ENCODE measurements at regions not wholly inside any gene's neighbourhood (a gene's known extent, or its start where the extent isn't known, plus 50 kb on each side); places are given as distances from the start of the nearest gene placed in this dataset.

DNA sequence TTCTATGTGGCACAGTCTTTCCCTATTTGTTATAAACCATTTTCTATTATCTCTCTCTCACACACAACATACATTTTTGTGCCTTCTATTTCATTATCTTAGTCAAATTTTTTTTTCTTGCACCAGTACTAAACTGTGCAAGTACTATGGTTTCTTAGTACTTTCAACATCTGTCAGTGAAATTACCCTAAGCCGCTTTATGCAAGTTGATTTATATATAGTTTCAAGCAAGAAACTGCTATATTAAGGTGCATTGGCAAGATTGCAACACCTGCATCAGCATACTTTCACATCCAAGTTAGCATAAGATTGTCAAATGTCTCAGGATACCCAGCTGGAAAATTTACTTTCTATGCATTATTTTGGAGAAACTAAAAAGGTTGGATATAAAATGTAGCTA, 180.2 kb upstream of the FSTL5 start:
- intact Hi-C loops (cut with DNase I), result no loop called here
- no peak for DNase-seq (ENCODE audit: low spot score)

DNA sequence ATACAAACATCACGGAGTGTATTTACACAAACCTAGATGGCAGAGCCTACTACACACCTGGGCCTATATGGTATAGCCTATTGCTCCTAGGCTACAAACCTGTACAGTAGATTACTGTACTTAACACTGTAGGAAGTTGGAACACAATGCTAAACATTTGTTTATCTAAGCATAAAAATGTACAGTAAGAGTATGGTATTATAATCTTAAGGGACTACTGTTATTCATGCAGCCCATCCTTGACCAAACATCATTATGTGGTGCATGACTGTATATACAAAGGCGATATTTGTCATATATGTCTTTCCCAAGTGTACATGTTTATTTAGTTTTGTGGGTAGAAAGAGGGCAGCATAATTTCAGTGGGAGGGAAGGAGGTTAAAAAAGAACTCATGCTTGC, 177.7 kb upstream of the FSTL5 start:
- no peak for DNase-seq (ENCODE audit: low spot score)
- intact Hi-C loops (cut with DNase I), result no loop called here

- intact Hi-C loops (cut with DNase I), result no loop called here
- DNase-seq (ENCODE audit: low spot score), result no peak
These were observed 160.1 kb upstream of the FSTL5 start for GRCh38 chr4:162323919-162324318.

DNA sequence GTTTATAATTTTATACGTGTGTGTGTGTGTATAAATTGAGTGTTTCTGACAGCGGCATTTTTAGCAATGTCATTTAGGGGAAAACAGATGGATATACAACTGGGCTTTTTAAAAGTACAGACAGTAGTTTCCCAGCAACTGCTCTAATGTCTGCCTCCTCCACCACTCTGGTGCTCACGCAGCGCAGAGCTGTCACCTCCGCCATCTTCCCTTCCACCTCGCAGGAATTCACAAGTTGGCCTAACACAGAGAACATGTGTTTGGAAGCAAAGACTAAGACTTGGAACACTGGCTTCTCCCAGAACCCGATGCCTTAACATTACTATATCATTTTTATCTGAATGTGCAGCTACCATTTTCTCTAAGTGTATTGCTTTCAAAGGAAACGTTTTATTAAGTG, 158.3 kb upstream of the FSTL5 start:
- intact Hi-C loops (cut with DNase I), result no loop called here
- no peak for DNase-seq (ENCODE audit: low spot score)

GRCh38 chr4:162285753-162286152, 122.0 kb upstream of the FSTL5 start:
- intact Hi-C loops (cut with DNase I), result no loop called here
- no peak for DNase-seq (ENCODE audit: low spot score)

- intact Hi-C loops (cut with DNase I), result no loop called here
- no peak for DNase-seq (ENCODE audit: low spot score)
These were observed 118.9 kb upstream of the FSTL5 start for GRCh38 chr4:162282684-162283083.

DNA sequence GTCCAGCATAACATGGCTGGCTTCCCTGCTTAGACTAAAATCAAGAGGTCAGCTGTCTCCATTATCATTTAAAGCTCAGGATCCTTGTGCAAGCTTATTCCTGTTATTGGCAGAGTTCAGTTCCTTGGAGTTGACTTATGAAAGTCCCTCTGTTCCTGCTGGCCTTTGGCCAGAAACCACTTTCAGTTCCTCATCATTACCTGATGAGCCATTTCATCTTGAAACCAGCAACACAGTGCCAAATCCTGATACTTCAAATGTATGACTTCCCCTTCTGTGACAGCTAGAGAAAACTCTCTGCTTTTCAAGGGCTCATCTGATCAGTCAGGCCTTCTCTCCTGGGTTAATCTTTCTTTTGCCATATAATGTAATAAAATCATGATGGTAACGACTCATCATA, 110.6 kb upstream of the FSTL5 start:
- intact Hi-C loops (cut with DNase I), result no loop called here
- no peak for DNase-seq (ENCODE audit: low spot score)

DNA sequence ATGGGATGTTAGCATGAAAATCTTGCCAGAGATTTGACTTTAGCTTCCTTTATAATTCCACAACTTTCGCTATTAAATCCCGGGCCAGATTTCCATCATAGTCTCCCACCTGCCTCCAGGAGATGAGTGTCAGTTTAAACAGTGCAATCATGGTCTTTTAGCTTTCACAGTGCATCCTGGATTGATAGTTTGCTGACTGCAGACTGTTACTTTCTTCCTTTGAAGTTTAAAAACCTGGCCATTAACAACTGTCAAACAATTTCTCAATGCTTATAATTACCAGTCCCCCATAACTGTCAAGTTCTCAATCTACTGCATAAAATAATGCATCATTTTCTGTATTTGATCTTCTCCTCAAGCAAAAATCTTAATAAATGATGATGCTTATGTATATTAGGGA, 108.4 kb upstream of the FSTL5 start:
- intact Hi-C loops (cut with DNase I), result no loop called here
- DNase-seq (ENCODE audit: low spot score), result no peak

DNA sequence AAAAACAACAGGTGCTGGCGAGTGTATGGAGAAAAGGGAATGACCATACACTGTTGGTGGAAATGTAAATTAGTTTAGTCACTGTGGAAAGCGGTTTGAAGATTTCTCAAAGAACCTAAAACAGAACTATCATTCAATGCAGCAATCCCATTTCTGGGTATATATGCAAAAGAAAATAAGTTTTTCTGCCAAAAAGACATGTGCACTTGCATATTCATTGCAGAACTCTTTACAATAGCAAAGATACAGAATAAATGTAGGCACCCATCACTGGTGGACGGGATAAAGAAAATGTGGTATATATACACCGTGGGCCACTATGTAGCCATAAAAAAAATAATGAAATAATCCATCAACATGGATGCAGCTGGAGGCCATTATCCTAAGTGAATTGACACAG, 105.1 kb upstream of the FSTL5 start:
- no peak for DNase-seq (ENCODE audit: low spot score)
- intact Hi-C loops (cut with DNase I), result no loop called here

GRCh38 chr4:162265802-162266201, 102.0 kb upstream of the FSTL5 start:
- intact Hi-C loops (cut with DNase I), result no loop called here
- no peak for DNase-seq (ENCODE audit: low spot score)

DNA sequence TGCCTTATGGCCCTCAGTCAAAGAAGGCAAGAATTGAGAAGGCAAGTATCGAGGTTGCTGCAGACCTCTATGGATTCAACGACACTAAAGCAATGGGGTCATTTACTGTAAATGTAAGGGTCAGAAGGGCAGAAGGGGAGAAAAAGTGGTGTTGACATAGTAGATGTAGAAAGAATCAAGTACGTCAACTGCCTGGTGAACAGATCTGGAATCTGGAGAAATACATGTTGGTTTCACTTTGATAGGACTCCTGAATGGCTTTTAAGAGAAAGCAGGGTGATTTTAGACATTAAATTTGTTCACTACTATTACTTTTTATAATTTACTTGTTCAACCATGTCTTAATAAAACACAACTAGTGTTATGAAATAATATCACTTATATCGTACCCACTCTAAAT, 81.3 kb upstream of the FSTL5 start:
- DNase-seq (ENCODE audit: low spot score), result no peak
- intact Hi-C loops (cut with DNase I), result no loop called here

- intact Hi-C loops (cut with DNase I), result no loop called here
- no peak for DNase-seq (ENCODE audit: low spot score)
These were observed 78.1 kb upstream of the FSTL5 start for GRCh38 chr4:162241857-162242256.

DNA sequence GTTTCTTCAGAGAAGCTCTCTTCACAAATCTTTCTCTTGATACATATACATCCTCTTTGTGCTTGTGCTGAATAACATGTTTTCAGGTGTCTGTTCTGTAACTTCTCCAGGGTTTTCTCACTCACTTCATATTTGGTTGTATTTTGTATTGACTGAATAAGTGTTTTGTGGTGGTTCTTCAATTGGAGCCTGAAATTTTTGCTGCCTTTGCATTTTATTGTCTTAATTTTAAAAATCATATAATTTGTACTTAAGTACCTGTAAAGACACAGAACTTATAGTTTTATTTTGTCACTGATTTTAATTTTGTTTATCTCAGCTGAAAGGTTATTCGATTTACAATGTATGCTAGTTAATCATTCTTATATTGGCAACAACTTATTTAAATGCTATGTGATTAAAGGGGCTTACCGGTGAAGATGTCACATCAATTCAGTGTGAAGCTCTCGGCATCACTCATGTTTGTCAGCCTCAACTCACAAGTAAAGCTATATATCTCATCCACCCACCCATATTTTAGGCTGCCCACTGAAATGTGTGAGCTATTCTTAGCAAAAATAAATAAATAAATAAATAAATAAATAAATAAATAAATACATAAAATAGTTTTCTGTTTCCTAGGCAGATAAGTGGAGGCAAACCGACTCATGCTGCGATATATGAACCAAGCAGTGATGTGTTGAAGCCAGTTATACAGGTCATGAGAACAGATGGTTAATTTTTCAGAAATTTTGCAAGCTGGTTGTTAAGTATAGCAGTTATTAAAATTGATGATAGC, 76.4 kb upstream of the FSTL5 start:
- DNase-seq (ENCODE audit: low spot score), result no peak

GRCh38 chr4:162237676-162238075, 73.9 kb upstream of the FSTL5 start:
- intact Hi-C loops (cut with DNase I), result no loop called here
- no peak for DNase-seq (ENCODE audit: low spot score)

More for the DNA sequence above, 76.4 kb upstream of the FSTL5 start:
- intact Hi-C loops (cut with DNase I), result no loop called here

GRCh38 chr4:162234595-162234994, 70.8 kb upstream of the FSTL5 start:
- intact Hi-C loops (cut with DNase I), result no loop called here
- no peak for DNase-seq (ENCODE audit: low spot score)

DNA sequence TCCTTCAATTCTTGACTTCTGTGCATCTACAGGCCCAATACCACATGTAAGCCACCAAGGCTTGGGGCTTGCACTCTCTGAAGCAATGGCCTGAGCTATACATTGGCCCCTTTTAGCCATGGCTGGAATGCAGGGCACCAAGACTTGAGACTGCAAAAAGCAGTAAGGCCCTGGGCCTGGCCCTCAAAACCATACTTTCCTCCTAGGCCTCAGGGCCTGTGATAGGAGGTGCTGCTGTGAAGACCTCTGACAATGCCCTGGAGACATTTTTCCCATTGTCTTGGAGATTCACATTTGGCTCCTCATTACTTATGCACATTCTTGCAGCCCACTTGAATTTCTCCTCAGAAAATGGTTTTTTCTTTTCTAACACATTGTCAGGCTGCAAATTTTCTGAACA, 68.5 kb upstream of the FSTL5 start:
- intact Hi-C loops (cut with DNase I), result no loop called here
- no peak for DNase-seq (ENCODE audit: low spot score)

GRCh38 chr4:162229670-162230069, 65.9 kb upstream of the FSTL5 start:
- DNase-seq (ENCODE audit: low spot score), result no peak
- intact Hi-C loops (cut with DNase I), result no loop called here

DNA sequence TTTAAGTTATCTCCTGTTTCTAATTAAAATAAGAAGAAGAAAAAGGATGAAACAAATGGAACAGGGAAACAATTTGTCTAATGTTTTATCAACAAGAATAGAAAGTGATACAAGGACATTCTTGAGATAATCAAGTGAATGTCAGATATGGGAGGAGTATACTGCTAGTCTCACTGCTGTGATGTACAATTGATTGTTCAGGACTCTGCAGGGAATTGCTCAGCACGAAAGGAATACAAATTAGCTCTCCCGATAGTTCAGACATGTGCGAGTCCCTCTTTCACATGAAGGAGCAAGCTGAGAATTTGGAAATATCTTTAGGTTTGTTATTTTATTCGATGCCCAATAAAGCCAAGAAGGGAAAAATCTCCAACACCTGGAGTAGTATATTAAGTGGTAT, 57.3 kb upstream of the FSTL5 start:
- no peak for DNase-seq (ENCODE audit: low spot score)
- intact Hi-C loops (cut with DNase I), result no loop called here

Measured in cardiac septum (tissue), 1 donor.